ENCODE measurements at regions not wholly inside any gene's neighbourhood (a gene's known extent, or its start where the extent isn't known, plus 50 kb on each side); places are given as distances from the start of the nearest gene placed in this dataset.

DNA sequence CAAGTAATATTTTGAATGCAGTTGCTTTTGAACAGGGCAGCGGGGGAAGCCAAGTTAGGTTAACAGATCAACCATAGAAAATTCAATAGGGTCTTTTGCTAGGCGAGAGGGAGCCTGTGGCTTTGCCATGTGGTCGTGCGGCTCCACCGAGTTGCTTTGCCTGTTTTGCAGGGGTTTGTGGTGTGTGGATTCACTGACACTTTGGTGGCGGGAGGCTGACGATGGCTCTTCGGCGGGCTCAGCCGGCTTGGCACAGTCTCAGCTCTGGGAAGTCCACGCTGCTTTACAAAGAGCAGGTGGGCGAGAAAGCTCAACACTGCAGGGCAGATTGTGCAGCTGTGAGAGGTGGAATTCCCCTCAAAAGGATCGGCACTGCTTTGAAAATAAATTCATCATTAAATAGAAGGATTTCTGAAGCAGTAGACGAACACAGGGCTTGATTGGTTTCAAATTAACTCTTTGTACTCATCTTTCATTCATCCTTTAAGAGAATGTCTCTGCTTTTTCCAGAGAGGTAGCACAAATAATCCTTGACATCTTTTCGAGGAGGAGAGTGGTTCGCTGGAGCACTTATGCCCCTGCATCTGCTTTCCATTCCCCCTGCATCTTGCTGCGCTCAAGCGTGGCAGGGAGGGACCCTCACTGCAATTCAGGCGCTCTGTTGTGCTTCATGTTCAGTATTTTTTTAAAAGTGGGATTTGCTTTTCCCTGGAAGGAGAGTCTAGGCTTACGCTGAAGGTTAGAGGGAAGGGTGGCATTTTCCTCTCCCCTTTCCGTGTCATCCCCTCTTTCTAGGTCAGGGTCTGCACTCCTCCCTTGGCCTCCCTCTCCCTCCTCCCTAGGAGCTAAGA lies 201.8 kb upstream of the LEF1 start:
- Histone ChIP-seq H3K9me2 (replicated peaks; ENCODE audit: insufficient read depth, low read length) (no peaks in the 10 kb centered on the region), H3K9me3 (replicated peaks; ENCODE audit: insufficient read depth, low read length) (no peaks in the 10 kb centered on the region), H3K79me2 (ENCODE audit: low read length) (no peaks in the 10 kb centered on the region), H3K9ac (ENCODE audit: low read length) (no peak overlapping the region), H3K36me3 (replicated peaks; ENCODE audit: insufficient read depth, low read length) (no peaks in the 10 kb centered on the region), H3F3A (ENCODE audit: insufficient read depth, low read length) (peaks cover 11% of the 10 kb centered on the region; the same call in 1 of the 2 replicates), H2AFZ (ENCODE audit: low read length) (no peak overlapping the region), H3K4me2 (ENCODE audit: low read depth, low read length) (no peak overlapping the region), H3K4me3 (ENCODE audit: low read length) (no peak overlapping the region), H3K4me1 (ENCODE audit: low read length) (peaks cover 27% of the 10 kb centered on the region), H3K27ac (ENCODE audit: low read length) (no peak overlapping the region), H4K20me1 (ENCODE audit: insufficient read depth, low read length) (no peaks in the 10 kb centered on the region), H3K27me3 (replicated peaks; ENCODE audit: insufficient read depth, low read length) (no peaks in the 10 kb centered on the region)
- no peak for DNase-seq
- TF ChIP-seq, protein P1, sequence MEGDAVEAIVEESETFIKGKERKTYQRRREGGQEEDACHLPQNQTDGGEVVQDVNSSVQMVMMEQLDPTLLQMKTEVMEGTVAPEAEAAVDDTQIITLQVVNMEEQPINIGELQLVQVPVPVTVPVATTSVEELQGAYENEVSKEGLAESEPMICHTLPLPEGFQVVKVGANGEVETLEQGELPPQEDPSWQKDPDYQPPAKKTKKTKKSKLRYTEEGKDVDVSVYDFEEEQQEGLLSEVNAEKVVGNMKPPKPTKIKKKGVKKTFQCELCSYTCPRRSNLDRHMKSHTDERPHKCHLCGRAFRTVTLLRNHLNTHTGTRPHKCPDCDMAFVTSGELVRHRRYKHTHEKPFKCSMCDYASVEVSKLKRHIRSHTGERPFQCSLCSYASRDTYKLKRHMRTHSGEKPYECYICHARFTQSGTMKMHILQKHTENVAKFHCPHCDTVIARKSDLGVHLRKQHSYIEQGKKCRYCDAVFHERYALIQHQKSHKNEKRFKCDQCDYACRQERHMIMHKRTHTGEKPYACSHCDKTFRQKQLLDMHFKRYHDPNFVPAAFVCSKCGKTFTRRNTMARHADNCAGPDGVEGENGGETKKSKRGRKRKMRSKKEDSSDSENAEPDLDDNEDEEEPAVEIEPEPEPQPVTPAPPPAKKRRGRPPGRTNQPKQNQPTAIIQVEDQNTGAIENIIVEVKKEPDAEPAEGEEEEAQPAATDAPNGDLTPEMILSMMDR (IDR thresholded peaks at IDR 0.05; ENCODE audit: low read length) = no peak
- TF ChIP-seq EZH2 (optimal IDR thresholded peaks at IDR 0.05; ENCODE audit: low read depth, low read length) (no peak), EZH2phosphoT487 (IDR thresholded peaks at IDR 0.05; ENCODE audit: low read length) (no peak)

GRCh38 chr4:108369035-108369655 lies 200.4 kb upstream of the LEF1 start:
- H3K9me3 ChIP-seq (replicated peaks; ENCODE audit: insufficient read depth, low read length) = no peaks in the 10 kb centered on the region
- H3K4me3 ChIP-seq (ENCODE audit: low read length) = no peak overlapping the region
- H4K20me1 ChIP-seq (ENCODE audit: insufficient read depth, low read length) = no peaks in the 10 kb centered on the region
- no peak overlapping the region for H3K9ac ChIP-seq (ENCODE audit: low read length)
- H3K9me2 ChIP-seq (replicated peaks; ENCODE audit: insufficient read depth, low read length) = no peaks in the 10 kb centered on the region
- peaks cover 11% of the 10 kb centered on the region; the same call in 1 of the 2 replicates for H3F3A ChIP-seq (ENCODE audit: insufficient read depth, low read length)
- no peak overlapping the region for H2AFZ ChIP-seq (ENCODE audit: low read length)
- H3K4me2 ChIP-seq (ENCODE audit: low read depth, low read length) = no peak overlapping the region
- H3K27ac ChIP-seq (ENCODE audit: low read length) = no peak overlapping the region
- TF ChIP-seq EZH2 (optimal IDR thresholded peaks at IDR 0.05; ENCODE audit: low read depth, low read length) = no peak
- no peak for TF ChIP-seq EZH2phosphoT487 (IDR thresholded peaks at IDR 0.05; ENCODE audit: low read length)
- TF ChIP-seq, protein P1 (IDR thresholded peaks at IDR 0.05; ENCODE audit: low read length) = no peak
- no peaks in the 10 kb centered on the region for H3K36me3 ChIP-seq (replicated peaks; ENCODE audit: insufficient read depth, low read length)
- H3K79me2 ChIP-seq (ENCODE audit: low read length) = no peaks in the 10 kb centered on the region
- H3K27me3 ChIP-seq (replicated peaks; ENCODE audit: insufficient read depth, low read length) = no peaks in the 10 kb centered on the region
- DNase-seq = no peak
- H3K4me1 ChIP-seq (ENCODE audit: low read length) = peaks cover 26% of the 10 kb centered on the region

- no peak overlapping the region for H3K4me2 ChIP-seq (ENCODE audit: low read depth, low read length)
- H3K27ac ChIP-seq (ENCODE audit: low read length) = no peak overlapping the region
- no peaks in the 10 kb centered on the region for H3K9me3 ChIP-seq (replicated peaks; ENCODE audit: insufficient read depth, low read length)
- H3F3A ChIP-seq (ENCODE audit: insufficient read depth, low read length) = peaks cover 5% of the 10 kb centered on the region; the same call in 1 of the 2 replicates
- H3K36me3 ChIP-seq (replicated peaks; ENCODE audit: insufficient read depth, low read length) = no peaks in the 10 kb centered on the region
- no peaks in the 10 kb centered on the region for H4K20me1 ChIP-seq (ENCODE audit: insufficient read depth, low read length)
- DNase-seq = no peak
- TF ChIP-seq EZH2phosphoT487 (IDR thresholded peaks at IDR 0.05; ENCODE audit: low read length) (no peak), EZH2 (optimal IDR thresholded peaks at IDR 0.05; ENCODE audit: low read depth, low read length) (no peak)
- TF ChIP-seq, protein P1 (IDR thresholded peaks at IDR 0.05; ENCODE audit: low read length) = no peak
- no peak overlapping the region for H3K9ac ChIP-seq (ENCODE audit: low read length)
- H2AFZ ChIP-seq (ENCODE audit: low read length) = no peak overlapping the region
- H3K27me3 ChIP-seq (replicated peaks; ENCODE audit: insufficient read depth, low read length) = no peaks in the 10 kb centered on the region
- H3K4me3 ChIP-seq (ENCODE audit: low read length) = no peak overlapping the region
- no peaks in the 10 kb centered on the region for H3K9me2 ChIP-seq (replicated peaks; ENCODE audit: insufficient read depth, low read length)
- H3K4me1 ChIP-seq (ENCODE audit: low read length) = peaks cover 13% of the 10 kb centered on the region
- no peaks in the 10 kb centered on the region for H3K79me2 ChIP-seq (ENCODE audit: low read length)
Observed at GRCh38 chr4:108367751-108368150, 199.0 kb upstream of the LEF1 start.

Data from MM.1S (cell line).